ENCODE measurements at regions not wholly inside any gene's neighbourhood (a gene's known extent, or its start where the extent isn't known, plus 50 kb on each side); places are given as distances from the start of the nearest gene placed in this dataset.

GRCh38 chr12:70989232-70989631 lies 68.7 kb upstream of the PTPRR start:
- TF ChIP-seq CTCF (IDR thresholded peaks at IDR 0.05) (no peak), EP300 (IDR thresholded peaks at IDR 0.05) (no peak)
